Raji (cell line): ENCODE measurements at regions not wholly inside any gene's neighbourhood (a gene's known extent, or its start where the extent isn't known, plus 50 kb on each side); places are given as distances from the start of the nearest gene placed in this dataset.

Experiments used
- POLR2A ChIP-seq: IDR thresholded peaks from 2 replicates; pipeline ENCODE4 v1.6.1; 2011; ENCODE audit warnings: low read depth, low read length, control low read depth; ENCODE audit not compliant: insufficient read depth

GRCh38 chr5:97449172-97449571 lies 266.1 kb upstream of the RIOK2 start:
- TF ChIP-seq POLR2A, result no peak

- no peak for TF ChIP-seq POLR2A
Measured at GRCh38 chr5:97452646-97453045, 269.6 kb upstream of the RIOK2 start.

- TF ChIP-seq POLR2A, result no peak
Measured at GRCh38 chr5:97453263-97453662, 270.2 kb upstream of the RIOK2 start.

- TF ChIP-seq POLR2A, result no peak
Measured at GRCh38 chr5:97454015-97454414, 271.0 kb upstream of the RIOK2 start.

GRCh38 chr5:97455996-97456395 lies 272.9 kb upstream of the RIOK2 start:
- no peak for TF ChIP-seq POLR2A

- TF ChIP-seq POLR2A, result no peak
Measured at GRCh38 chr5:97458851-97459250, 275.8 kb upstream of the RIOK2 start.

GRCh38 chr5:97471951-97472350 lies 288.9 kb upstream of the RIOK2 start:
- TF ChIP-seq POLR2A, result no peak

- TF ChIP-seq POLR2A, result no peak
Measured at GRCh38 chr5:97475847-97476246, 292.8 kb upstream of the RIOK2 start.

- TF ChIP-seq POLR2A, result no peak
Measured at GRCh38 chr5:97476852-97477534, 293.9 kb upstream of the RIOK2 start.

- no peak for TF ChIP-seq POLR2A
Measured at GRCh38 chr5:97478483-97478882, 295.4 kb upstream of the RIOK2 start.

GRCh38 chr5:97480313-97480712 lies 297.3 kb upstream of the RIOK2 start:
- TF ChIP-seq POLR2A, result no peak

GRCh38 chr5:97488126-97488668 lies 305.1 kb upstream of the RIOK2 start:
- no peak for TF ChIP-seq POLR2A

GRCh38 chr5:97489010-97489840 lies 306.2 kb upstream of the RIOK2 start:
- TF ChIP-seq POLR2A, result no peak

- TF ChIP-seq POLR2A, result no peak
Measured at GRCh38 chr5:97494465-97494864, 311.4 kb upstream of the RIOK2 start.

GRCh38 chr5:97495301-97495700 lies 312.3 kb upstream of the RIOK2 start:
- TF ChIP-seq POLR2A, result no peak

GRCh38 chr5:97496037-97496436 lies 313.0 kb upstream of the RIOK2 start:
- no peak for TF ChIP-seq POLR2A

- TF ChIP-seq POLR2A, result no peak
Measured at GRCh38 chr5:97498657-97499056, 315.6 kb upstream of the RIOK2 start.

GRCh38 chr5:97499605-97500004 lies 316.6 kb upstream of the RIOK2 start:
- no peak for TF ChIP-seq POLR2A
